OCI-LY7 (cell line): ENCODE measurements at regions not wholly inside any gene's neighbourhood (a gene's known extent, or its start where the extent isn't known, plus 50 kb on each side); places are given as distances from the start of the nearest gene placed in this dataset.

Source experiments
- CTCF ChIP-seq: fragments of 200-600 bp; sonication (generic); conservative IDR thresholded peaks from 2 replicates; pipeline ENCODE4 v1.5.1; 2014; ENCODE audit warnings: mild to moderate bottlenecking, antibody characterized with exemption, low read length, moderate library complexity, mixed read lengths
- EZH2phosphoT487 ChIP-seq: fragments of 200-600 bp; sonication (generic); IDR thresholded peaks from 2 replicates; pipeline ENCODE4 v1.6.1; 2018; ENCODE audit warnings: low read depth, borderline replicate concordance, mild to moderate bottlenecking, mixed run types, antibody characterized with exemption, low read length, moderate library complexity, mixed read lengths

DNA sequence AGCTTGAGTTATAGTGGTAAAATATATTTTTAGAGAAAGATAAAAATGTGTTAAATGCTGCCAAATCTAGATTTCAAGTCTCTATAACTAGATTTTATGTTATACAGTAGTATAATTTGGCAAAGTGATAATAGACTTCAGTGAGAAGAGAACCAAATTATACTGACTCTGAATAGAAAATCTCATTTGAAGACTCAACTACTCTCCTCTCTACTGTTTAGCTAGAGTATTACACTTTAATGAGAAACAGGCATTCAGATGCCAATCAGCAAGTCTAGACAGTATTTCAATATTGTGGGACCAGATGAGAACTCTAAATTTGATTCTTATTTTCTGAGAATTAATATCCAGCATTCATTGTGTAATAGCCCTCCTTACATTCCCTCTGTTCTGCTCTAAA, 311.2 kb downstream of the SLITRK5 start:
- TF ChIP-seq CTCF: no peak
- no peak for TF ChIP-seq EZH2phosphoT487
